Loucy (cell line): ENCODE measurements at regions not wholly inside any gene's neighbourhood (a gene's known extent, or its start where the extent isn't known, plus 50 kb on each side); places are given as distances from the start of the nearest gene placed in this dataset.

Experiments
- H2AFZ ChIP-seq: fragments of 200-600 bp; sonication (generic); 2 replicates; pipeline ENCODE4 v1.6.0; 2016; ENCODE audit warnings: antibody characterized with exemption, mild to moderate bottlenecking, low read length, moderate library complexity
- H3F3A ChIP-seq: fragments of 200-600 bp; 2 replicates; pipeline ENCODE4 v1.6.0; 2016; ENCODE audit warnings: antibody characterized with exemption, low read depth, mild to moderate bottlenecking
- H3K27me3 ChIP-seq: fragments of 200-600 bp; sonication (generic); 2 replicates; pipeline ENCODE4 v1.6.1; 2014; ENCODE audit warnings: low read length, mild to moderate bottlenecking; ENCODE audit not compliant: insufficient read depth, poor library complexity, severe bottlenecking
- H3K36me3 ChIP-seq: fragments of 200-600 bp; sonication (generic); 2 replicates; pipeline ENCODE4 v1.6.1; 2016; ENCODE audit warnings: low read length; ENCODE audit not compliant: insufficient read depth
- H3K4me1 ChIP-seq: fragments of 200-600 bp; sonication (generic); 2 replicates; pipeline ENCODE4 v1.5.1; 2014; ENCODE audit warnings: low read length, mild to moderate bottlenecking; ENCODE audit not compliant: insufficient read depth, poor library complexity, severe bottlenecking
- H3K4me2 ChIP-seq: fragments of 200-600 bp; sonication (generic); 2 replicates; pipeline ENCODE4 v1.6.0; 2014; ENCODE audit warnings: antibody characterized with exemption, low read length, low read depth, mild to moderate bottlenecking; ENCODE audit not compliant: poor library complexity, severe bottlenecking
- H3K4me3 ChIP-seq: fragments of 200-600 bp; sonication (generic); 2 replicates; pipeline ENCODE4 v1.5.1; 2014; ENCODE audit warnings: low read length, mild to moderate bottlenecking, mixed read lengths; ENCODE audit not compliant: poor library complexity, severe bottlenecking
- H3K79me2 ChIP-seq: fragments of 200-600 bp; sonication (generic); 2 replicates; pipeline ENCODE4 v1.6.1; 2014; ENCODE audit warnings: low read length; ENCODE audit not compliant: insufficient read depth
- H3K9ac ChIP-seq: fragments of 200-600 bp; sonication (generic); 2 replicates; pipeline ENCODE4 v1.6.0; 2014; ENCODE audit warnings: mild to moderate bottlenecking, low read depth, low read length, moderate library complexity; ENCODE audit not compliant: poor library complexity, severe bottlenecking
- H3K9me2 ChIP-seq: fragments of 200-600 bp; sonication (generic); replicated peaks from 2 replicates; pipeline ENCODE4 v1.6.1; 2016; ENCODE audit warnings: low read depth, low read length, mixed read lengths
- H3K9me3 ChIP-seq: fragments of 200-600 bp; sonication (generic); 2 replicates; pipeline ENCODE4 v1.6.1; 2014; ENCODE audit warnings: mild to moderate bottlenecking, antibody characterized with exemption, low read length, low read depth; ENCODE audit not compliant: insufficient read depth
- H4K20me1 ChIP-seq: fragments of 200-600 bp; sonication (generic); 2 replicates; pipeline ENCODE4 v1.6.0; 2014; ENCODE audit warnings: antibody characterized with exemption, low read length, mild to moderate bottlenecking; ENCODE audit not compliant: insufficient read depth, poor library complexity, severe bottlenecking
- CTCF ChIP-seq: fragments of 200-600 bp; sonication (generic); conservative IDR thresholded peaks from 2 replicates; pipeline ENCODE4 v1.5.1; 2014; ENCODE audit warnings: mild to moderate bottlenecking, antibody characterized with exemption, low read length
- EZH2phosphoT487 ChIP-seq: fragments of 200-600 bp; IDR thresholded peaks from 2 replicates; pipeline ENCODE4 v1.6.1; 2018; ENCODE audit warnings: antibody characterized with exemption, mild to moderate bottlenecking, moderate library complexity, borderline replicate concordance

GRCh38 chr19:5220361-5220760 is 120.3 kb downstream of the PTPRS start:
- Histone ChIP-seq H3K9ac (no peak overlapping the region), H3K27me3 (no peaks in the 10 kb centered on the region), H3K36me3 (no peaks in the 10 kb centered on the region), H3K4me2 (no peak overlapping the region), H4K20me1 (no peaks in the 10 kb centered on the region), H3K9me3 (no peaks in the 10 kb centered on the region), H3K79me2 (no peaks in the 10 kb centered on the region), H2AFZ (no peak overlapping the region), H3F3A (no peaks in the 10 kb centered on the region), H3K4me3 (no peak overlapping the region), H3K9me2 (no peaks in the 10 kb centered on the region), H3K4me1 (no peaks in the 10 kb centered on the region)
- no peak for TF ChIP-seq EZH2phosphoT487
- TF ChIP-seq CTCF, result no peak

GRCh38 chr19:5219551-5220304 is 120.9 kb downstream of the PTPRS start:
- H2AFZ ChIP-seq, result no peak overlapping the region
- H4K20me1 ChIP-seq, result no peaks in the 10 kb centered on the region
- no peak overlapping the region for H3K9ac ChIP-seq
- no peak overlapping the region for H3K4me2 ChIP-seq
- no peaks in the 10 kb centered on the region for H3F3A ChIP-seq
- H3K36me3 ChIP-seq, result no peaks in the 10 kb centered on the region
- no peak overlapping the region for H3K4me3 ChIP-seq
- no peaks in the 10 kb centered on the region for H3K4me1 ChIP-seq
- H3K9me3 ChIP-seq, result no peaks in the 10 kb centered on the region
- no peaks in the 10 kb centered on the region for H3K79me2 ChIP-seq
- H3K9me2 ChIP-seq, result no peaks in the 10 kb centered on the region
- TF ChIP-seq EZH2phosphoT487 (no peak), CTCF (no peak)
- no peaks in the 10 kb centered on the region for H3K27me3 ChIP-seq

GRCh38 chr19:5218963-5219530 is 121.6 kb downstream of the PTPRS start:
- no peaks in the 10 kb centered on the region for H3K27me3 ChIP-seq
- H3K36me3 ChIP-seq, result no peaks in the 10 kb centered on the region
- H3K9ac ChIP-seq, result no peak overlapping the region
- H3K79me2 ChIP-seq, result no peaks in the 10 kb centered on the region
- no peaks in the 10 kb centered on the region for H3K9me2 ChIP-seq
- H3K9me3 ChIP-seq, result no peaks in the 10 kb centered on the region
- H2AFZ ChIP-seq, result no peak overlapping the region
- no peaks in the 10 kb centered on the region for H3K4me1 ChIP-seq
- H3K4me3 ChIP-seq, result no peak overlapping the region
- TF ChIP-seq CTCF (no peak), EZH2phosphoT487 (no peak)
- H3K4me2 ChIP-seq, result no peak overlapping the region
- H4K20me1 ChIP-seq, result no peaks in the 10 kb centered on the region
- no peaks in the 10 kb centered on the region for H3F3A ChIP-seq
